ENCODE measurements at regions not wholly inside any gene's neighbourhood (a gene's known extent, or its start where the extent isn't known, plus 50 kb on each side); places are given as distances from the start of the nearest gene placed in this dataset.

- H3K4me3 ChIP-seq (ENCODE audit: control insufficient read depth, low read depth, low read length) = no peak overlapping the region
- TF ChIP-seq CTCF (IDR thresholded peaks at IDR 0.05; ENCODE audit: control insufficient read depth, insufficient read depth, low read depth, low read length, missing control alignments) = no peak
- no peak for DNase-seq (ENCODE audit: low read depth)
Measured at GRCh38 chr9:115169003-115169402, 51.0 kb upstream of the TNC start.

- H3K4me3 ChIP-seq (ENCODE audit: control insufficient read depth, low read depth, low read length) = no peak overlapping the region
- DNase-seq (ENCODE audit: low read depth) = no peak
- TF ChIP-seq CTCF (IDR thresholded peaks at IDR 0.05; ENCODE audit: control insufficient read depth, insufficient read depth, low read depth, low read length, missing control alignments) = no peak
Measured at GRCh38 chr9:115170358-115171073, 52.6 kb upstream of the TNC start.

- DNase-seq (ENCODE audit: low read depth) = no peak
- H3K4me3 ChIP-seq (ENCODE audit: control insufficient read depth, low read depth, low read length) = no peak overlapping the region
- no peak for TF ChIP-seq CTCF (IDR thresholded peaks at IDR 0.05; ENCODE audit: control insufficient read depth, insufficient read depth, low read depth, low read length, missing control alignments)
Measured at GRCh38 chr9:115171921-115172388, 54.0 kb upstream of the TNC start.

- H3K4me3 ChIP-seq (ENCODE audit: control insufficient read depth, low read depth, low read length) = no peak overlapping the region
- TF ChIP-seq CTCF (IDR thresholded peaks at IDR 0.05; ENCODE audit: control insufficient read depth, insufficient read depth, low read depth, low read length, missing control alignments) = no peak
- DNase-seq (ENCODE audit: low read depth) = no peak
Measured at GRCh38 chr9:115182264-115182663, 64.3 kb upstream of the TNC start.

GRCh38 chr9:115183436-115183835, 65.5 kb upstream of the TNC start:
- H3K4me3 ChIP-seq (ENCODE audit: control insufficient read depth, low read depth, low read length) = no peak overlapping the region
- DNase-seq (ENCODE audit: low read depth) = no peak
- TF ChIP-seq CTCF (IDR thresholded peaks at IDR 0.05; ENCODE audit: control insufficient read depth, insufficient read depth, low read depth, low read length, missing control alignments) = no peak

GRCh38 chr9:115189686-115190085, 71.7 kb upstream of the TNC start:
- no peak for DNase-seq (ENCODE audit: low read depth)
- TF ChIP-seq CTCF (IDR thresholded peaks at IDR 0.05; ENCODE audit: control insufficient read depth, insufficient read depth, low read depth, low read length, missing control alignments) = no peak

More at GRCh38 chr9:115189686-115190085, 71.7 kb upstream of the TNC start:
- no peak overlapping the region for H3K4me3 ChIP-seq (ENCODE audit: control insufficient read depth, low read depth, low read length)

Measured in AG09309 (cell line).